ENCODE measurements at regions not wholly inside any gene's neighbourhood (a gene's known extent, or its start where the extent isn't known, plus 50 kb on each side); places are given as distances from the start of the nearest gene placed in this dataset.

DNA sequence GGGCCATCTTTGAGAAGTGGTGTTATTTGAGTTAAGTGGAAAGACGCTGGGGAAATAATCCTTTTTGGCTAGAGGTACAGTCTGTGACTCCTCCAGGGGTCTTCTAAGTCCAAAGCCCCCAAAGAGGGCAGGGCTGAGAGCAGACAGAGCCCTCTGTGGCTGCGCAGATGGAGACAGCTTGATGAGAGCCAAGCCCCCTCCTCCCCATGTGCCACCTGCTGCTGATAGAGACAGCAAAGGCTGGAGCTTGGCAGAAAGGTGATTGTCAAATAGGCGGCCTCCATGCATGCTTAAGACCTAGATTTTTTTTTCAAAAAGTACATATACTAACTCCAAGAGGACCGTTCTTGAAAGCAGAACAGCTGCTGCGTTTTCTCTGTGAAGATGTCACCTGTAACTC lies 72.4 kb downstream of the CRYGS start:
- no peak overlapping the region for H3K27ac ChIP-seq (ENCODE audit: low read depth, low read length)

DNA sequence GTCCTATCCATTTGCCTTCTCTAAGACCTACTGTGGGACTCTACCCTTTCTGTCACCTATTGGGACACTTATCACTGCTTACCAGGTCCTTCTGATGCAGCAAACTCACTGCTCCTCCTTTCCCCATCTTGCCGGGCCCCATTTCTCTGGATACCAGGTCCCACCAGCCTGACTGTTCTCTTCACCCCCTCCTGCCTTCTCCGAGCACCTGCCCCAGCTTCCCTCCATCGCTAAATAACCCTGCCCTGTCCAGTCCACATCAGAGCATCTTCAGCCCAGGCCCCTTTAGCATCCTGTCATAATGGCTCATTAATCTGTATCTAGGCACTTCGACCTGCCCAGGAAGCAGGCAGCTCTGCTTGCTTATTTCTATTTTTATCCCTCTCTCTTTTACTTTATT lies 74.7 kb downstream of the CRYGS start:
- Histone ChIP-seq H3K27ac (ENCODE audit: low read depth, low read length) (no peak overlapping the region), H3K9me3 (ENCODE audit: control insufficient read depth, insufficient read depth, low read length) (no peaks in the 10 kb centered on the region), H3K27me3 (ENCODE audit: control insufficient read depth, insufficient read depth, low read length) (no peaks in the 10 kb centered on the region), H3K36me3 (ENCODE audit: control insufficient read depth, insufficient read depth, low read length) (no peaks in the 10 kb centered on the region), H3K4me3 (ENCODE audit: low read depth, low read length) (no peak overlapping the region), H3K4me1 (ENCODE audit: control insufficient read depth, insufficient read depth, low read length) (no peaks in the 10 kb centered on the region)
- no peak for DNase-seq (ENCODE audit: low read depth in 4 of 6, low spot score in 6 of 6)
- WGBS (ENCODE audit: insufficient coverage): 76% methylated on average over 3 of the region's 4 CpGs

More for the DNA sequence above, 72.4 kb downstream of the CRYGS start:
- no peak overlapping the region for H3K4me3 ChIP-seq (ENCODE audit: low read depth, low read length)
- 71% methylated on average over 4 of the region's 5 CpGs for WGBS (ENCODE audit: insufficient coverage)
- DNase-seq (ENCODE audit: low read depth in 4 of 6, low spot score in 6 of 6): peak in 1 of 6 donors; percentile 63
- peaks cover 11% of the 10 kb centered on the region for H3K4me1 ChIP-seq (ENCODE audit: control insufficient read depth, insufficient read depth, low read length)
- H3K36me3 ChIP-seq (ENCODE audit: control insufficient read depth, insufficient read depth, low read length): no peaks in the 10 kb centered on the region
- H3K27me3 ChIP-seq (ENCODE audit: control insufficient read depth, insufficient read depth, low read length): no peaks in the 10 kb centered on the region
- no peaks in the 10 kb centered on the region for H3K9me3 ChIP-seq (ENCODE audit: control insufficient read depth, insufficient read depth, low read length)

DNA sequence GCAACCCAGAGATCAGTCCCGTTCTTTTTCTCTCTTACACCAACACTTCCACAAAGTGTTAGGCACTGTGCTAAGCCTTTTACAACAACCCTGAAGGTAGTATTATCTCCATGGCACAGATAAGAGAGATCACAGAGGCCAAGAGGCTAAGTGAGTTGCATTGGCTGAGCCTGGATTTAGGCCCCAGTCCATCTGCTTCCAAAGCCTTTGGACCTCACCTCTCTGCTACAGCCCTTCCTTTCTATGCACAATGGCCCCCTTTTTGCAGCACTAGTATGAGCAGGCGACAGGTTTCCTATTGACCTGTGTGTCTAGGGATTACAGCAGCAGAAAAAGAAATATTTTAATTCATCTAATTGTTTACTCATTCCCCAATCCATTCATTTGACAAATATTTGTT lies 76.2 kb downstream of the CRYGS start:
- H3K27ac ChIP-seq (ENCODE audit: low read depth, low read length): no peak overlapping the region
- no peaks in the 10 kb centered on the region for H3K4me1 ChIP-seq (ENCODE audit: control insufficient read depth, insufficient read depth, low read length)
- no peaks in the 10 kb centered on the region for H3K9me3 ChIP-seq (ENCODE audit: control insufficient read depth, insufficient read depth, low read length)
- no CpG with 5 or more reads among the region's 2 CpGs for WGBS (ENCODE audit: insufficient coverage)
- H3K36me3 ChIP-seq (ENCODE audit: control insufficient read depth, insufficient read depth, low read length): no peaks in the 10 kb centered on the region
- DNase-seq (ENCODE audit: low read depth in 4 of 6, low spot score in 6 of 6): no peak
- H3K27me3 ChIP-seq (ENCODE audit: control insufficient read depth, insufficient read depth, low read length): no peaks in the 10 kb centered on the region
- H3K4me3 ChIP-seq (ENCODE audit: low read depth, low read length): no peak overlapping the region

DNA sequence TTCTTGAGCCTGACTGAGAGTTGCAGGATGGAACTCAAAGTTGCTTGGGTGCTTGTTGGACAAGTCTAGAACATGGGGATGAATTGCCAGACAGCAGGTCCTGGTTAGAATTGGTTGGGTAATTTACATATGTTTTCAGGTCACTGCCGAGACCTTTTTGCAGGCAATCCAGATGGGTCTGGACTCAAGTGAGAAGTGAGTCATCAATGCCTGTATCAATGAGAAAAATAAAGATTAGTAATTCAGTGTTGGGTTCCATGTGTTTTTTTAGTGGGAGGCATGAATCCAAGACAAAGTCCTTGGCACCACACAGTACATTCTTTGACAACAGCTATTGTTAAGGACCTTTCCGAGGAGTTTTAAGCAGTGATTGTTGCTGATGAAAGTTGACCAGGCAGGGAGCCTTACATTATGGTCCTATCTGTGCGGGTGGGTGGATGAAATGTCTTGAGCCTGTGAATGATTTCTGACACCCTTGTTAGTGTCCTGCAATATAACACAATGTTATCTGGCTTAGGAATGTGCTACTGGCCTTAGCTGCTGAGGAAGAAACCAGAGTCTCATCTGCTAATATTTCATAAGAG lies 77.7 kb downstream of the CRYGS start:
- Histone ChIP-seq H3K27me3 (ENCODE audit: control insufficient read depth, insufficient read depth, low read length) (no peaks in the 10 kb centered on the region), H3K36me3 (ENCODE audit: control insufficient read depth, insufficient read depth, low read length) (no peaks in the 10 kb centered on the region), H3K9me3 (ENCODE audit: control insufficient read depth, insufficient read depth, low read length) (no peaks in the 10 kb centered on the region), H3K4me1 (ENCODE audit: control insufficient read depth, insufficient read depth, low read length) (no peaks in the 10 kb centered on the region), H3K4me3 (ENCODE audit: low read depth, low read length) (no peak overlapping the region), H3K27ac (ENCODE audit: low read depth, low read length) (no peak overlapping the region)
- WGBS (ENCODE audit: insufficient coverage): 88% methylated on average over 1 of the region's 3 CpGs
- no peak for DNase-seq (ENCODE audit: low read depth in 4 of 6, low spot score in 6 of 6)

DNA sequence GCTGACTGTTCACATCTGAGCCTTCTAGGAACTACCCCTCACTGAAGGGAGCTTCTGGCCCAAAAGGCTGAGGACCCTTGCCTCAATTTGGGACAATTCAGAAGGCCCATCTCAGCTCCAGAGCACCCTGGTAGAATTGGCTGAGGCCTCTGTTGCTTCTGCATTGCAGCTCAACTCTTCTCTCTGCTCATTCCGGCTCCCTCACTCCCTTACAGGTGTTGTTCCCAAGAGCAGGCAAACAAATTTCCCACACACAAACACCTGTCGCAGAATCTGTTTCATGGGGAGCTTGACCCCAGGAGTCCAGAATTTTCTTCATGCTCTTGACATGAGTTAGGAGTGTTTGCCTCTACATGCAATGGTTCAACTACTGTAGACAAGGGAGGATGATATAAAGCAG lies 78.7 kb downstream of the CRYGS start:
- WGBS (ENCODE audit: insufficient coverage): 100% methylated on average over 1 of the region's 2 CpGs
- H3K9me3 ChIP-seq (ENCODE audit: control insufficient read depth, insufficient read depth, low read length): no peaks in the 10 kb centered on the region
- no peaks in the 10 kb centered on the region for H3K27me3 ChIP-seq (ENCODE audit: control insufficient read depth, insufficient read depth, low read length)
- H3K27ac ChIP-seq (ENCODE audit: low read depth, low read length): no peak overlapping the region
- no peaks in the 10 kb centered on the region for H3K36me3 ChIP-seq (ENCODE audit: control insufficient read depth, insufficient read depth, low read length)
- no peaks in the 10 kb centered on the region for H3K4me1 ChIP-seq (ENCODE audit: control insufficient read depth, insufficient read depth, low read length)
- no peak for DNase-seq (ENCODE audit: low read depth in 4 of 6, low spot score in 6 of 6)
- H3K4me3 ChIP-seq (ENCODE audit: low read depth, low read length): no peak overlapping the region

DNA sequence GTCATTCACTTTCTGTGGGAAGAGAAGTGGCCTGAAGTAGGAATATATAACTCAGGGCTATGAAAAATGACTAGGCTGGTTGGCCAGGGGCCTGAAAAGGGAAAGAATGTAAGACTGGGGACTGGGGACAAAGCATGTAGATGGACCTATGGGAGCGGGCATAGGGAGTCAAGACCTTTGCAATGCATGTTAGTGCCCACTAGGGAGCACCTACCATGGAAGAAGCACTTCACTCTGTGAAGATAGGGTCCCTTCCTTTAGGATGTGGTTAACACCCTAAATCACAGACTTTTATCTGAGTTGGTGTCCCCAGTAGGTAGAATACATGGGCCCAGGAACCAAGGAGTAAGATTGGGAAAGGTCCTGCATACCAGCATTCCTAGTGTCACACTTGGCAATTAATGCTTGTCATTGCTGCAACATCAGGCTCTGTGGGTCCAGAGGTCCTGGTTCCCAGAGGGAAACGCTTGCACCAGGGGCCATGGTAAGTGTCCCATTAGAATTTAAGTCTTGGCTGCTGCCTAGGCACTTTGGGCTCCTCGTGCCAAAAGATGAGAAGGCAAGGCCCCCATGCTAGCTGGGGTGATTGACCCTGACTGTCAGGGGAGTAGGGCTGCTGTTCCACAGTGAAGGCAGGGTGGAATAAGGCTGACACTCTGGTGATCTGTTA lies 79.6 kb downstream of the CRYGS start:
- H3K4me3 ChIP-seq (ENCODE audit: low read depth, low read length): no peak overlapping the region
- H3K4me1 ChIP-seq (ENCODE audit: control insufficient read depth, insufficient read depth, low read length): no peaks in the 10 kb centered on the region
- H3K36me3 ChIP-seq (ENCODE audit: control insufficient read depth, insufficient read depth, low read length): no peaks in the 10 kb centered on the region
- H3K27ac ChIP-seq (ENCODE audit: low read depth, low read length): no peak overlapping the region
- H3K27me3 ChIP-seq (ENCODE audit: control insufficient read depth, insufficient read depth, low read length): no peaks in the 10 kb centered on the region
- DNase-seq (ENCODE audit: low read depth in 4 of 6, low spot score in 6 of 6): no peak
- WGBS (ENCODE audit: insufficient coverage): 78% methylated on average over 3 of the region's 3 CpGs
- H3K9me3 ChIP-seq (ENCODE audit: control insufficient read depth, insufficient read depth, low read length): no peaks in the 10 kb centered on the region

DNA sequence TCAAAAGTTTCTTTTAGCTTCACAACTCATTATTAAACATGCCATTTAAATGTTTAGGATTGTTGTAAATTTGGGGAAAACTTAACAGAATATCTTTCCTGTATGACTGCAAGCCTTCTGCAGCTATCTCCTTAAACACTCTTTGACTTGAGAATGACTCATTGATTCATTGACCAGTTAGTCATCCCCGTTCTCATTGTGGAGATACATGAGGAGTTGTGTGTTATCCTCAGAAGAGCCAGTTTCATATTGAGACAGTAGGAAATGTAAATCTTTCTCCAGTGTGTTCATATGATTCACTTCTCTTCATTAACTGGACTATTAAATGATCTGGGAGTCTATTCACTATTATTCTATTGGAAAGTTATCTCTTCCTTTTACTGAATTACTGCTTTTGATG lies 83.0 kb downstream of the CRYGS start:
- Histone ChIP-seq H3K36me3 (ENCODE audit: control insufficient read depth, insufficient read depth, low read length) (no peaks in the 10 kb centered on the region), H3K27ac (ENCODE audit: low read depth, low read length) (no peak overlapping the region), H3K4me1 (ENCODE audit: control insufficient read depth, insufficient read depth, low read length) (peaks cover 7% of the 10 kb centered on the region), H3K27me3 (ENCODE audit: control insufficient read depth, insufficient read depth, low read length) (no peaks in the 10 kb centered on the region), H3K9me3 (ENCODE audit: control insufficient read depth, insufficient read depth, low read length) (no peaks in the 10 kb centered on the region), H3K4me3 (ENCODE audit: low read depth, low read length) (no peak overlapping the region)
- no CpG with 5 or more reads among the region's 1 CpG for WGBS (ENCODE audit: insufficient coverage)
- DNase-seq (ENCODE audit: low read depth in 4 of 6, low spot score in 6 of 6): no peak

DNA sequence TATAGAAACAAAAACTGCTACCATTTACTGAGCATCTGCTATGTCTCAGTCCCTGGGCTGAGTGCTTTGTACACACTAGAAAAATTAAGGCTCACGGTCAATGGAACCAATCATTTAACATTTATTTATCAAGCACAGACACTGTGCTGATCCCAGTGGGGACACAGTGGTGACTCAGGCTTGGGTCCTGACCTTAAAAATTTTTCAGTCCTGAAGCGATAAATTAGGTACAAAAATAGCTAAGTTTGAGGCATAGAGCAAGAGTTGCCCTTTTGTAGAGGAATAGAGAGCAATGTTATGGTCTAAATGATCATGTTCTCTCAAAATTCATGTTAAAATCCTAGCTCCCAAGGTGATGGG lies 85.1 kb downstream of the CRYGS start:
- 89% methylated on average over 1 of the region's 2 CpGs for WGBS (ENCODE audit: insufficient coverage)

DNA sequence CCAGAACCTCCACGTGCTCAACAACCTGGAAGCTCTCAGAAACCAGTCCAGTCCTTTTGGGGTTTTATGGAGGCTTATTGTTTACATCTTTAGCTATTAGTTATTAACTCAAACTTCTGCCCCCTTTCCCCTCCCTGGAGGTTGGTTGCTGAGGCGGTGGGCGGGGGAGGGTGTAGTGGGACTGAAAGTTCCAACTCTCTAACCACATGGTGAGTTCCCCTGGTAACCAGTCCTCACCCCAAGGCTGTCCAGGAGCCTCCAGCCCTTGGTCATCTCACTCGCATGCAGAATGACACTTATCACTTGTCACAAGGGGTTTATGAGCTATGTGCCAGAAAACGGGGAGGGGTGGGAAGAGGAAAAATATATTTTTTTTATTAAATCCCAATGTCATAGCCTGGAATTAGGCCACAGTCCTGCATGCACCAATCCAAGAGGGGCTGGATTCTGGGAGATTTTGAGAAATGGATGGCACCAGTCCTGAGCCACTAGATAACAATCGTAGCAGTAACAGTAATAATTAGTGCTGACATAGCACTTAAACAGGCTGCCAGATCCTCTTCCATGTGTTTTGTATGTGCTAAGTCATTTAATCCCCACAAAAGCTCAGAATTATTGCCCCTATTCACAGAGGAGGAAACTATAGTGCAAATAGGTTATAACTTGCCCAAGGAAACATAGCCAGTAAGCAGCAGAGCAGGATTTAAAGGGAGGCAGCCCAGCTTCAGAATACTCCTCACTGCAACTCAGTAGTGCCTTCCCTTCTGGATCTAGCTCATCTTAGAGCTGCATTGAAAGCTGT lies 85.7 kb downstream of the CRYGS start:
- Histone ChIP-seq H3K9me3 (ENCODE audit: control insufficient read depth, insufficient read depth, low read length) (no peaks in the 10 kb centered on the region), H3K4me1 (ENCODE audit: control insufficient read depth, insufficient read depth, low read length) (peaks cover 7% of the 10 kb centered on the region), H3K27ac (ENCODE audit: low read depth, low read length) (no peak overlapping the region), H3K4me3 (ENCODE audit: low read depth, low read length) (no peak overlapping the region), H3K27me3 (ENCODE audit: control insufficient read depth, insufficient read depth, low read length) (no peaks in the 10 kb centered on the region), H3K36me3 (ENCODE audit: control insufficient read depth, insufficient read depth, low read length) (no peaks in the 10 kb centered on the region)
- WGBS (ENCODE audit: insufficient coverage): 80% methylated on average over 1 of the region's 6 CpGs
- DNase-seq (ENCODE audit: low read depth in 4 of 6, low spot score in 6 of 6): no peak

More for the DNA sequence above, 85.1 kb downstream of the CRYGS start:
- DNase-seq (ENCODE audit: low read depth in 4 of 6, low spot score in 6 of 6): no peak
- no peak overlapping the region for H3K4me3 ChIP-seq (ENCODE audit: low read depth, low read length)
- no peaks in the 10 kb centered on the region for H3K9me3 ChIP-seq (ENCODE audit: control insufficient read depth, insufficient read depth, low read length)
- peaks cover 7% of the 10 kb centered on the region for H3K4me1 ChIP-seq (ENCODE audit: control insufficient read depth, insufficient read depth, low read length)
- no peak overlapping the region for H3K27ac ChIP-seq (ENCODE audit: low read depth, low read length)
- H3K27me3 ChIP-seq (ENCODE audit: control insufficient read depth, insufficient read depth, low read length): no peaks in the 10 kb centered on the region
- no peaks in the 10 kb centered on the region for H3K36me3 ChIP-seq (ENCODE audit: control insufficient read depth, insufficient read depth, low read length)

DNA sequence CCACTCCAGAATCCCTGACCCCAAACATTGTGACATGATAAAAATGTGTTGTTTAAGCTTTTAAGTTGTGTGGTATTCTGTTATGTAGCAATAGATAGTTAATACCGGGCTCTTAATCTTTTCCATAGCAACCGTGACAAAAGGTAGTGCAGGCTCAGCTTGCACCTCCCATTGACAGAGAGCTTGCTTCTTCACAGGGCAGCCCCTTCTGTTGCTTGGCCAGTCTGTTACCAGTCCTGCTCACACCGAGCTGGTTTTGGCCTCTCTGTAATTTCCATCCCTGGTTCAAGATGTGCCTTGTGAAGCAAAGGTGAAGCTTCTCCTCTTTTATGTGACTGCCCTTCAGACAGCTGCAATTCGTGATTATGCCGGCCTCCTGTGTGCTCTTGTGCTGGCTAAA lies 86.9 kb downstream of the CRYGS start:
- no peaks in the 10 kb centered on the region for H3K9me3 ChIP-seq (ENCODE audit: control insufficient read depth, insufficient read depth, low read length)
- WGBS (ENCODE audit: insufficient coverage): 64% methylated on average over 4 of the region's 5 CpGs
- H3K36me3 ChIP-seq (ENCODE audit: control insufficient read depth, insufficient read depth, low read length): no peaks in the 10 kb centered on the region
- H3K4me3 ChIP-seq (ENCODE audit: low read depth, low read length): no peak overlapping the region
- peaks cover 7% of the 10 kb centered on the region for H3K4me1 ChIP-seq (ENCODE audit: control insufficient read depth, insufficient read depth, low read length)
- DNase-seq (ENCODE audit: low read depth in 4 of 6, low spot score in 6 of 6): peak in 1 of 6 donors; percentile 28
- H3K27me3 ChIP-seq (ENCODE audit: control insufficient read depth, insufficient read depth, low read length): no peaks in the 10 kb centered on the region
- H3K27ac ChIP-seq (ENCODE audit: low read depth, low read length): no peak overlapping the region
